ENCODE measurements at regions not wholly inside any gene's neighbourhood (a gene's known extent, or its start where the extent isn't known, plus 50 kb on each side); places are given as distances from the start of the nearest gene placed in this dataset.
A peak's percentile ranks its signal among the peaks of the same experiment; 100 is the strongest.
"Not testable (repeated sequence)": the region's sequence is repeated elsewhere in the genome, so short reads cannot be mapped to it uniquely, and the experiment has no call there.

DNA sequence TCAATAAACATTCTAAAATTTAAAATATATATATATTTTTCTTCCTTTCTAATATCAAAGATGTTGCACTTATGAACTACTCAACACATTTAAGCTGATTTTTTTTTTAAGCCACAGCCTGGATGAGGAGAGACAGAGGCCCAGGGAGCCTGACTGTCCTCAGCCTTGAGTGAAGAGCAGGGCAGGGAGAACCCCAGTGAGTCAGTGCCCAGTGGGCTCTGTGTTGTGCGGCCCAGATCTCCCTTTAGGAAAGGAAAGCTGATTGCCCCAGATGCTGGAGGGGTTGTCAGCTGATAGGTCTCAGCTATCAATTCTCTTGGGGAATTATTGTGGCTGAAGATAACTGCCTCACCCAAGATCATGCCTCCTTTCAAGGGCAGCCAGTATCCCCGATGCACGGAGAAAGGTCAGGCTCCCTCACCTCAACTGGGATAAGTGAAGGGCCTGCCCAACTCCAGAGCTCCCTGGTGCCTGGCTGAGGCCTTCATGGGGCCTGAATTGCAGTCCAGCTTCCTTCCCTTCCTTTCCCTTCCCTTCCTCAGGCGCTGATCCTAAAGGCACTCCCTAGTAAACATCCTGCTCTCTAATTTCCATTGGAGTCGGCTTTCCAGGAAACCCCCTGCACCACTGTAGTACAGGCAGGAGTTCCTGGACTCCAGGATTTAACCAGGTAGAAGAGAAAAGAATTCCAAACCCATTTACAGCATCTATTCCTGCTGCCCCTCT, 106.9 kb upstream of the ATL2 start:
- DNase-seq (ENCODE audit: low spot score), result no peak

DNA sequence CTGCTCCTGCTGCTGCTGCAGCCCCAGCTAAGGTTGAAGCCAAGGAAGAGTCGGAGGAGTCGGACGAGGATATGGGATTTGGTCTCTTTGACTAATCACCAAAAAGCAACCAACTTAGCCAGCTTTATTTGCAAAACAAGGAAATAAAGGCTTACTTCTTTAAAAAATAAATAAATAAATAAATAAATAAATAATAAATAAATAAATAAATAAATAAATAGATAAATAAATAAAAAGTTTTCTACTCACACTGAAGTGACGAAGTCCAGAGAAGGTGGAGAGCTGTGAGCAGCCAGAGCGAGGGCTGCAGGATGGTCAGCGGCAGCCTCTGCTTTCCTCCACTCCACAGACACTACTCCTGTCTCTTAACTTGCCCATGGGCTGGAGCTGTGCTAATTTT, 105.6 kb upstream of the ATL2 start:
- DNase-seq (ENCODE audit: low spot score), result not testable (repeated sequence)

- DNase-seq (ENCODE audit: low spot score), result no peak
Observed at GRCh38 chr2:38480617-38481016, 103.5 kb upstream of the ATL2 start.

DNA sequence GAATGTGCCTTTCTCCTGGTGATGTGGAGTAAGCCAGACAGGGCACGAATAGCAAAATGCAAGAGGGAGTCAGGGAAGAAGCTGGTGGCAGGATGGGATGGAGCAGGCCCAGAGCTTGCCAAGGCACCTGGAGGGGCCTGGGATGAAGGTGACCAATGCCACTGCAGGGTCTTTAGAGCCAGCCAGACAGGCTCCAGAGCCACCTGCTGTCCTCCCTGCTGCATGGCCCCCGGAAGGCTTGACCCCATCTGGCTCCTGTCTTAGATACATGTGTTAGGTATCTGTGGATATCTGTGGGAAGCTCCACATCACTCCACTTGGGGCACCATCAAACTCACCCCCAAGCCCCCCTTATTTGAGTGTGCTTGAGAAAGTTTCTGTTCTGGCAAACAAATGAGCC, 99.9 kb upstream of the ATL2 start:
- no peak for DNase-seq (ENCODE audit: low spot score)

- no peak for DNase-seq (ENCODE audit: low spot score)
Observed at GRCh38 chr2:38475567-38475881, 98.5 kb upstream of the ATL2 start.

GRCh38 chr2:38474715-38475566, 97.9 kb upstream of the ATL2 start:
- peak; percentile 28 for DNase-seq (ENCODE audit: low spot score)

- DNase-seq (ENCODE audit: low spot score), result no peak
Observed at GRCh38 chr2:38474021-38474456, 97.0 kb upstream of the ATL2 start.

- DNase-seq (ENCODE audit: low spot score), result no peak
Observed at GRCh38 chr2:38473333-38474005, 96.4 kb upstream of the ATL2 start.

DNA sequence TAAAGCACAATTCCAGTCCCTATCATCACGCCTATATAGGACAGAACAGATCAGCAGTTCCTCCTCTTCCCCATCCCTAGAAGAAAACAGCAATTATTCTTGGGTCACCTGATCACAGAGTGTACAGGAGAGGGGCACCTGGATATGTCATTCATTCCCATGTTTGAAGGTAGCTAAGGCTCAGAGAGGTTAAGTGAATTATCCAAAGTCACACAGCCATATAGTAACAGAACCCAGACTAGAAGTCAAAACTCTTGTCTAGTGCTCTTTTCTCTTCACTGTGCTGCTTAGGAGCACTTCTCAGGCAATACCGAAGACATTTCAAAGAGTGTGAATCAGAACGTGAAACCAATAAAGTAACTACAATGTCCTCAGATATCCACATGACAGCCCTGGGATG, 93.0 kb upstream of the ATL2 start:
- no peak for DNase-seq (ENCODE audit: low spot score)

DNA sequence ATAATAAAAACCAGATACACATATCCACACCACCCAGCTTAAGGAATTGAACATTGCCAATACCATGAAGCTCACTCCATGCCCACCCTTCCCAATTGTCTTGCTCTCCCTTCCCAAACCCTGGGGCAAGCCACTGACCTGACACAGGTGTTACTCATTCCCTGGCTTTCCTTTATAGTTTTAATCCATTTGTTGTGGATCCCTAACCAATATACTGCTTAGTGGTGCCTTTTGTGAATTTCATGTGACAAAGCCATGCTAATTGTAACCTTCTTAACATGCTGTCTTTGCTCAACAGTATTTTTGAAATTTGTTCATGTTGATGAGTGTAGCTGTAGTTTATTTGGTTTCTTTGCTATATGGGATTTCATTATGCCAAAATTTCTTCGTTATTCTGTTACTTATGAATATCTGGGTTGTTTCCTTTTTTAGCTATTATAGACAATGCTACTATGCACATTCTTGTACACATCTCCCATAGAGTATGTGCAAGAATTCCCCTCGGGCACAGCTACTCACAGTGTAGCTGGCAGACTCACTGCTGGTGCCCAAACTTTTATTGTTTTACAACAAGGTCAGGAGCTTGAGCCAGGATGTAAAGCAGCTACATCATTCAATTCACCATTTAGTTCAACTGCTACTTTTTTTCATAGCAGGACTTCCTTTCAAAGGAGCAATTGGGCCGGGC, 90.8 kb upstream of the ATL2 start:
- no peak for DNase-seq (ENCODE audit: low spot score)

- peak; percentile 11 for DNase-seq (ENCODE audit: low spot score)
Observed at GRCh38 chr2:38466876-38467767, 90.0 kb upstream of the ATL2 start.

- DNase-seq (ENCODE audit: low spot score), result no peak
Observed at GRCh38 chr2:38466409-38466808, 89.3 kb upstream of the ATL2 start.

- peak; percentile 29 for DNase-seq (ENCODE audit: low spot score)
Observed at GRCh38 chr2:38465789-38466127, 88.7 kb upstream of the ATL2 start.

DNA sequence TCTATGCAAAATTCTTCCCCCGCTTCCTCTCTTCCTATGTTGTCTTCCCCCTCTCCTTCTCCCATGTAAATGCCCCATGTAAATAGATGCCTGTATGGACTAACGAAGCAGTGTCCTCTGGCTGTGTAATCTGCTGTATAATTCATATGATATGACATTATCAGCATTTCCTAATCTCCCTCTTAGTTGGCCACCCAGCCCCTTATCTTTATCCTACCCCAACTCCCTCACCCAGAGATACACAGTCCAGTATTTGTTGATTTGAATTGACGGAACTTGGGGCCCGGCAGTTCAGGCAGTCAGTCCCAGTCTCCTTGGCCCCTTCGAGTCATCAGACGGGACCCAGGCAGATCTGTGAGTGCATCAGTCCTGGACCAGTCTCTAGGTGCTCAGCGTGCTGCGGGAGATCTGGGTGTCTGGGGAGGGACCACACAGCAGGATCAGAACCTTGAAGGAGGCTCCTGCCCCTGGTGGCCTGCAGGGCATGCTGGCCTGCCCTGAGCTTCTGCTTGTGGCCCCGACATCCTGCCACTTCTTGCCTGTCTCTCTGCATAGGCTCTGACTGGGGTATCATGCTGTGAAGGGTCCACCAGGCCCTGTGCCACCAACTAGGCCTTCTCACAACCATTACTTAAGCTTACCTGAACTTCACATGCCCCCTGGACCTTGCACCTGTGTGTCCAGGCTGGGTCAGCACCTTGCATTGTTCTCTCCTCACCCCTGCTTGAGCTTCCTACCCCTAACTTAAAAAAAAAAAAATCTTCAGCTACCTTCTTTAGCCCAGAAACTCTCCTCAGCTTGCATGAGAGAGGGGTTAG, 88.1 kb upstream of the ATL2 start:
- DNase-seq (ENCODE audit: low spot score), result no peak

GRCh38 chr2:38463752-38464151, 86.7 kb upstream of the ATL2 start:
- DNase-seq (ENCODE audit: low spot score), result no peak

GRCh38 chr2:38462121-38462661, 85.1 kb upstream of the ATL2 start:
- peak; percentile 56 for DNase-seq (ENCODE audit: low spot score)

DNA sequence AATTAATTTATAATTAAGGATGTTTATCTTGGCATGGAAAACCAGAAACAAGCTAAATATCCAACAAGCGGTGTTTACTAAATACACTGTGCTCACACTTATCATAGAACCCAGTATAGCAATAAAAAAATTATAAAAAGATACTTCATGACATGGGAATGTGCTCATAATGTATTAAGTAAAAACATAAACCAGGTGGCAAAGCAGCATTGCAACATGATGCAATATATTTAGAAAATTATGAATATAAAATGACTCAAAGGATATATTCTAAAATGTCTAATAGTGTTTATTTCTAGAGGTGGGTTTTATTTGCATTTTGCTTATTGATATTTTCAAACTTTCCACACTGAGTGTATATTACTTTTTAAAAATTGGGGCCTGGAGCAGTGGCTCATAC, 84.4 kb upstream of the ATL2 start:
- no peak for DNase-seq (ENCODE audit: low spot score)

DNA sequence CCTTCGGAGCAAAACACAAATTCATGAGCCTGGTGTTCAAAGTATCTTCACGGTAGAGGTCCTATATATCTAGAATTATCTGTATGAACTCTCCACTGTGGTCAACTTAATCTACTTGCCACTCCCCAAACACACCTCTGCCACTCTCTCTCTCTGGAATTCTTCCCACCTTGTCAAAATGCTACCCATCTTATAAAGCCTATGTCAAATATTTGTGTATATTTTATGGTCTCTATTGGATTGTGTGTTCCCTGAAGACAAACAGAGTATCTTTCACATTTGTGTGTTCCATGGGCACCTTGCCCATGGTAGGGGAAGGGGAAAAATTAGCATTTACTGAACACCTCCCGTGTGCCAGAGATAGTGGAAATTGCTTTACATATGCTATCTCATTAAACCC, 83.2 kb upstream of the ATL2 start:
- DNase-seq (ENCODE audit: low spot score), result no peak

- DNase-seq (ENCODE audit: low spot score), result no peak
Observed at GRCh38 chr2:38454081-38454480, 77.0 kb upstream of the ATL2 start.

GRCh38 chr2:38451778-38452177, 74.7 kb upstream of the ATL2 start:
- DNase-seq (ENCODE audit: low spot score), result not testable (repeated sequence)

All from mucosa of gallbladder (tissue), 1 donor.